Keratinocyte (primary cell): ENCODE measurements at regions not wholly inside any gene's neighbourhood (a gene's known extent, or its start where the extent isn't known, plus 50 kb on each side); places are given as distances from the start of the nearest gene placed in this dataset.

Source experiments
- DNase-seq: peaks from one replicate; pipeline ENCODE4 v3.0.0-alpha.2; 2011; ENCODE audit warnings: low read depth, missing footprints, low spot score
- FAIRE-seq: peaks from 2 replicates; lab custom pipeline; 2011; peaks lifted over from hg19 to GRCh38; lab: Jason Lieb, UNC
- H2AFZ ChIP-seq: 2 replicates; pipeline ENCODE4 v1.6.0; 2012; ENCODE audit warnings: low read length, control low read depth, inconsistent platforms; ENCODE audit not compliant: control insufficient read depth
- H3K27ac ChIP-seq: 2 replicates; pipeline ENCODE4 v1.5.1; 2011; ENCODE audit warnings: low read length; ENCODE audit not compliant: control insufficient read depth, insufficient read depth
- H3K27me3 ChIP-seq: 3 replicates; pipeline ENCODE4 v1.6.0; 2011; ENCODE audit warnings: low read length; ENCODE audit not compliant: control insufficient read depth, insufficient read depth; ENCODE audit errors: extremely low read depth
- H3K36me3 ChIP-seq, 2 experiments: 2 replicates in 1 of 2; 3 replicates in 1 of 2; pipeline ENCODE4 v1.5.1; 2011; ENCODE audit warnings: low read length in 2 of 2, mild to moderate bottlenecking in 1 of 2; ENCODE audit not compliant: control insufficient read depth in 2 of 2, insufficient read depth in 2 of 2; ENCODE audit errors: extremely low read depth in 1 of 2
- H3K4me1 ChIP-seq: 3 replicates; pipeline ENCODE4 v1.5.1; 2011; ENCODE audit warnings: low read length; ENCODE audit not compliant: control insufficient read depth, insufficient read depth; ENCODE audit errors: extremely low read depth
- H3K4me2 ChIP-seq: 3 replicates; pipeline ENCODE4 v1.6.0; 2011; ENCODE audit warnings: low read depth, low read length; ENCODE audit not compliant: control insufficient read depth, insufficient read depth; ENCODE audit errors: extremely low read depth
- H3K4me3 ChIP-seq, 3 experiments: fragments of 200-600 bp in 1 of 3; sonication (generic) in 1 of 3; 2 replicates in 2 of 3; 3 replicates in 1 of 3; pipeline ENCODE4 v1.5.1; 2011 to 2016; ENCODE audit warnings: low read length in 3 of 3, mild to moderate bottlenecking in 3 of 3, control low read depth in 2 of 3, inconsistent platforms in 1 of 3, low read depth in 1 of 3, mixed read lengths in 1 of 3, mixed run types in 1 of 3, moderate library complexity in 1 of 3; ENCODE audit not compliant: control insufficient read depth in 2 of 3, insufficient read depth in 2 of 3; ENCODE audit errors: extremely low read depth in 1 of 3
- H3K79me2 ChIP-seq: 2 replicates; pipeline ENCODE4 v1.6.0; 2012; ENCODE audit warnings: low read length; ENCODE audit not compliant: control insufficient read depth, insufficient read depth
- H3K9ac ChIP-seq: 3 replicates; pipeline ENCODE4 v1.6.0; 2011; ENCODE audit warnings: low read length; ENCODE audit not compliant: control insufficient read depth, insufficient read depth; ENCODE audit errors: extremely low read depth
- H3K9me1 ChIP-seq: 3 replicates; pipeline ENCODE4 v1.6.0; 2011; ENCODE audit warnings: low read length; ENCODE audit not compliant: control insufficient read depth, insufficient read depth; ENCODE audit errors: extremely low read depth
- H3K9me3 ChIP-seq: 2 replicates; pipeline ENCODE4 v1.5.1; 2012; ENCODE audit warnings: low read depth, low read length; ENCODE audit not compliant: control insufficient read depth
- H4K20me1 ChIP-seq: 3 replicates; pipeline ENCODE4 v1.6.0; 2011; ENCODE audit warnings: low read length; ENCODE audit not compliant: control insufficient read depth, insufficient read depth; ENCODE audit errors: extremely low read depth
- CTCF ChIP-seq, 3 experiments: IDR thresholded peaks in 1 of 3; conservative IDR thresholded peaks in 1 of 3; optimal IDR thresholded peaks in 1 of 3; 2 replicates in 2 of 3; 3 replicates in 1 of 3; pipeline versions ENCODE3 to v1.5.1; 2011; ENCODE audit warnings: low read length in 3 of 3, mild to moderate bottlenecking in 3 of 3, moderate library complexity in 2 of 3, control low read depth in 1 of 3, inconsistent platforms in 1 of 3; ENCODE audit not compliant: insufficient read depth in 2 of 3; ENCODE audit errors: extremely low read depth in 1 of 3
- EZH2 ChIP-seq: IDR thresholded peaks from one replicate; pipeline ENCODE4 v1.6.1; 2012; ENCODE audit warnings: inconsistent platforms, mild to moderate bottlenecking, low read length, moderate library complexity
- dilution Hi-C: fragments of 300-500 bp; cut with MboI; formaldehyde crosslinking; loops from one replicate; pipeline ENCODE4 v1.7.0; 2020; ENCODE audit warnings: low sequenced_read_pairs; ENCODE audit not compliant: extremely low pct_ligation_motif_present

GRCh38 chr9:86562691-86563090, 208.5 kb upstream of the TUT7 start:
- H3K4me2 ChIP-seq = peak overlapping the region; percentile 27
- TF ChIP-seq CTCF (optimal IDR thresholded peaks at IDR 0.05 in 1 of 3, IDR thresholded peaks at IDR 0.05 in 1 of 3, conservative IDR thresholded peaks at IDR 0.05 in 1 of 3; ENCODE audit: extremely low read depth in 1 of 3, insufficient read depth in 2 of 3, low read length in 3 of 3) = no peak
- TF ChIP-seq EZH2 = no peak
- no peaks in the 10 kb centered on the region for H3K9me1 ChIP-seq
- FAIRE-seq (peak; percentile 93), DNase-seq (no peak)
- peak overlapping the region; percentile 11 for H3K27ac ChIP-seq
- H2AFZ ChIP-seq = peak overlapping the region; percentile 68
- H3K9ac ChIP-seq = no peak overlapping the region
- H3K79me2 ChIP-seq = no peaks in the 10 kb centered on the region
- no peak overlapping the region for H3K4me3 ChIP-seq
- H3K9me3 ChIP-seq = no peaks in the 10 kb centered on the region
- no peaks in the 10 kb centered on the region for H3K36me3 ChIP-seq
- no peaks in the 10 kb centered on the region for H3K27me3 ChIP-seq
- peaks cover 17% of the 10 kb centered on the region for H3K4me1 ChIP-seq
- dilution Hi-C loops = no loop called here
- no peaks in the 10 kb centered on the region for H4K20me1 ChIP-seq

- H3K36me3 ChIP-seq = no peaks in the 10 kb centered on the region
- DNase-seq (no peak), FAIRE-seq (no peak)
- no peak overlapping the region for H2AFZ ChIP-seq
- no peaks in the 10 kb centered on the region for H3K9me3 ChIP-seq
- dilution Hi-C loops = no loop called here
- H3K79me2 ChIP-seq = no peaks in the 10 kb centered on the region
- H3K9ac ChIP-seq = no peak overlapping the region
- no peak overlapping the region for H3K27ac ChIP-seq
- TF ChIP-seq CTCF (optimal IDR thresholded peaks at IDR 0.05 in 1 of 3, IDR thresholded peaks at IDR 0.05 in 1 of 3, conservative IDR thresholded peaks at IDR 0.05 in 1 of 3; ENCODE audit: extremely low read depth in 1 of 3, insufficient read depth in 2 of 3, low read length in 3 of 3) (no peak), EZH2 (no peak)
- no peaks in the 10 kb centered on the region for H4K20me1 ChIP-seq
- peaks cover 20% of the 10 kb centered on the region for H3K4me1 ChIP-seq
- H3K27me3 ChIP-seq = no peaks in the 10 kb centered on the region
- H3K4me2 ChIP-seq = no peak overlapping the region
- no peaks in the 10 kb centered on the region for H3K9me1 ChIP-seq
- no peak overlapping the region for H3K4me3 ChIP-seq
Measured at GRCh38 chr9:86557918-86558317, 203.7 kb upstream of the TUT7 start.
